HAP-1 (cell line): ENCODE measurements at regions not wholly inside any gene's neighbourhood (a gene's known extent, or its start where the extent isn't known, plus 50 kb on each side); places are given as distances from the start of the nearest gene placed in this dataset.
"Not testable (repeated sequence)": the region's sequence is repeated elsewhere in the genome, so short reads cannot be mapped to it uniquely, and the experiment has no call there.

ENCODE experiments used
- DNase-seq, 2 experiments: peaks; one replicate each; pipeline ENCODE4 v3.0.0-alpha.2; 2016 to 2020; ENCODE audit warnings: low spot score in 2 of 2
- H3K27me3 ChIP-seq: fragments of 250-450 bp; sonication (Bioruptor Pico); 2 replicates; pipeline ENCODE4 v1.5.1; 2020; ENCODE audit warnings: low read depth, mild to moderate bottlenecking, moderate library complexity
- H3K36me3 ChIP-seq: fragments of 250-450 bp; sonication (Bioruptor Pico); replicated peaks from 2 replicates; pipeline ENCODE4 v1.5.1; 2020; ENCODE audit warnings: mild to moderate bottlenecking
- H3K4me1 ChIP-seq: fragments of 250-450 bp; sonication (Bioruptor Pico); 2 replicates; pipeline ENCODE4 v1.5.1; 2020; ENCODE audit warnings: mild to moderate bottlenecking
- H3K4me3 ChIP-seq: fragments of 250-450 bp; sonication (Bioruptor Pico); 2 replicates; pipeline ENCODE4 v1.5.1; 2020; ENCODE audit warnings: mild to moderate bottlenecking, moderate library complexity
- H3K9me3 ChIP-seq: fragments of 250-450 bp; sonication (Bioruptor Pico); 2 replicates; pipeline ENCODE4 v1.5.1; 2020; ENCODE audit warnings: mild to moderate bottlenecking, moderate library complexity
- in situ Hi-C: fragments of 300-500 bp; cut with MboI; formaldehyde crosslinking; loops from 3 replicates; pipeline ENCODE4 v1.14.3; 2020; ENCODE audit warnings: low sequenced_read_pairs, inconsistent platforms, mixed read lengths

- in situ Hi-C loops = no loop called here
- Histone ChIP-seq H3K9me3 (0 out of 2 replicates have a peak, but pooled peaks cover 2% of the 10 kb centered on the region), H3K4me3 (no peak overlapping the region), H3K27me3 (no peaks in the 10 kb centered on the region), H3K4me1 (no peaks in the 10 kb centered on the region), H3K36me3 (no peaks in the 10 kb centered on the region)
- DNase-seq = no peak
Measured at GRCh38 chr4:105042451-105042850, 104.2 kb upstream of the TET2 start.

DNA sequence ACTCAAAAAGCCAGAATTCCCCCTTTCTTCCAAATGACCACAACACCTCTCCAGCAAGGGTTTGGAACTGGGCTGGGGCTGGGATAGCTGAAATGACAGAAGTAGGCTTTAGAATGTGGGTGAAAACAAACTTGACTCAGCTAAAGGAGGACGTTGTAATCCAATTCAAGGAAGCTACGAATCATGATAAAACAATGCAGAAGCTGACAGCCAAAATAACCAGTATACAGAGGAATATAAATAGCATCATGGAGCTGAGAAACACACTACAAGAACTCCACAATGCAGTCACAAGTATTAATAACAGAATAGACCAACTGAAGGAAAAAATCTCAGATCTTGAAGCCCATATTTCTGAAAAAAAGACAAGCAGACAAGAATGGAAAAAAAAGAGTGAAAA lies 95.8 kb upstream of the TET2 start:
- Histone ChIP-seq H3K4me3 (no peak overlapping the region), H3K9me3 (no peaks in the 10 kb centered on the region), H3K36me3 (no peaks in the 10 kb centered on the region), H3K27me3 (no peaks in the 10 kb centered on the region), H3K4me1 (no peaks in the 10 kb centered on the region)
- no peak for DNase-seq
- in situ Hi-C loops = no loop called here

GRCh38 chr4:105057370-105058105 lies 89.1 kb upstream of the TET2 start:
- in situ Hi-C loops = no loop called here
- Histone ChIP-seq H3K36me3 (no peaks in the 10 kb centered on the region), H3K4me1 (no peaks in the 10 kb centered on the region), H3K27me3 (no peaks in the 10 kb centered on the region), H3K4me3 (no peak overlapping the region), H3K9me3 (no peaks in the 10 kb centered on the region)
- DNase-seq = no peak

DNA sequence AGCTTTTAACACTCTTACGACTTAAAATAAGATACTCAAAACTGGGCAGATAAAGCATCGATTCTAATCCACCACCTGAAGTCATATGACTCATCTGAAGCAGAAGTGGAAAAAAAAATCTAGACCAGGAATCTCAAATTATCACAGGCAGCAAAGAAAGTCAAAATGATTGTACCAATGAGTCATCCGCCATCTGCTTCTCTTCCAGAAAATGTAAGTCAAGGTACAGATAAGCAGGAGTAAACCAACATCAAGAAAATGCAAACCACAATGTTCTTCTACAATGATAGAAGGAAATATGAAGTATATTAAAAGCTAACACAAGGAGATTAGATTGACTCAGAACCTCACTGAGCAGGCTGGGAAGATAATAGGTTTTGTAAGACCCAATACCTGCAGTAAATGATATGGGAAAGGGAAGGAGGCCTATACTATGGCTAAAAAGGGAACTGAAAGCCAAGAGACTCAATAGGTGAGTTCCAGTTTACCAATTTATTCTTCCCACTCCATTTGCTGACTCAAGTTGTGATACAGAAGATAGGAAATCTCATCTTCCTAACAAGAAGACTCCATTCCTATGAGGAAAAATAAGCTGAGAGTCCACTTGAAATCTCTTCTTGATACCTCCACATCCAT lies 88.4 kb upstream of the TET2 start:
- in situ Hi-C loops = no loop called here
- Histone ChIP-seq H3K4me3 (no peak overlapping the region), H3K27me3 (no peaks in the 10 kb centered on the region), H3K4me1 (no peaks in the 10 kb centered on the region), H3K9me3 (no peaks in the 10 kb centered on the region), H3K36me3 (no peaks in the 10 kb centered on the region)
- DNase-seq = no peak

DNA sequence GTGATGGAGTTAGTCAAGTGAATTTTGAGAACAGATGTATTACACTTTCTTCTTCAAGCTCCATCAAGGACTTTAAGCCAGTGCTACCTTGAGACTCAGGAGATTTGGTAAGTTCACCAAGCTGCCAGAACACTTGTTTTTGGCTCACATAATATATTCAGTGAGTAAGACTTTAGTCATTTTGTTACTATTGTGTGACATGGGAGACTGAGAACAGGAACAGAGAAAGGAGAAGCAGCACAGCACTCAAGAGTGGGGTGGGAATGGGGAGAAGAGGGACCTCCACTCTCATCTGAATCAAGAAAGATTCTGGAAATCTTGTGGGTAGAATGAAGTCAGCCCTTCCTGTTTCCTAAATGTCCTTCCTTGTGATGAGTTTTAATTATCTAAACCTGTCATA lies 87.3 kb upstream of the TET2 start:
- no peaks in the 10 kb centered on the region for H3K27me3 ChIP-seq
- in situ Hi-C loops = no loop called here
- no peak for DNase-seq
- H3K9me3 ChIP-seq = no peaks in the 10 kb centered on the region
- H3K4me1 ChIP-seq = no peaks in the 10 kb centered on the region
- no peaks in the 10 kb centered on the region for H3K36me3 ChIP-seq
- no peak overlapping the region for H3K4me3 ChIP-seq

DNA sequence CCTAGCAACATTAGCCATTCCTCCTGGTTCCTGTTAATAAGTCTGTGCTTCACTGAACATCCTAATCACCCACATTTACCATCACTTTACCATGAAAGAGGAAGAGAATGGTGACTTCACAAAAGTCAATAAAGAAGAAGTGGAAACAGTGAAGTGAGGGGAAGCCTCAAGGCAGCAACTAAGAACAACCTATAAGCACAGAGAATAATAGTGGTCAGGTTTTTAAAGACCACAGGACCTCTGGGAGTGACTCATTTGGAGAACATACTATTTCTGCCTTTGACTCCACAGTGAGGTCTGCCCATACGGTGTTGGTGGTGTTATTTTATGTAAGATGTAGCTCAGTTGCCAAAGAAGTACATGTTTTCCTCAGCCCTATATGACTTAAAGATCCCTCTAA lies 86.0 kb upstream of the TET2 start:
- H3K9me3 ChIP-seq = no peaks in the 10 kb centered on the region
- in situ Hi-C loops = no loop called here
- DNase-seq = no peak
- no peaks in the 10 kb centered on the region for H3K27me3 ChIP-seq
- no peak overlapping the region for H3K4me3 ChIP-seq
- no peaks in the 10 kb centered on the region for H3K4me1 ChIP-seq
- H3K36me3 ChIP-seq = no peaks in the 10 kb centered on the region

DNA sequence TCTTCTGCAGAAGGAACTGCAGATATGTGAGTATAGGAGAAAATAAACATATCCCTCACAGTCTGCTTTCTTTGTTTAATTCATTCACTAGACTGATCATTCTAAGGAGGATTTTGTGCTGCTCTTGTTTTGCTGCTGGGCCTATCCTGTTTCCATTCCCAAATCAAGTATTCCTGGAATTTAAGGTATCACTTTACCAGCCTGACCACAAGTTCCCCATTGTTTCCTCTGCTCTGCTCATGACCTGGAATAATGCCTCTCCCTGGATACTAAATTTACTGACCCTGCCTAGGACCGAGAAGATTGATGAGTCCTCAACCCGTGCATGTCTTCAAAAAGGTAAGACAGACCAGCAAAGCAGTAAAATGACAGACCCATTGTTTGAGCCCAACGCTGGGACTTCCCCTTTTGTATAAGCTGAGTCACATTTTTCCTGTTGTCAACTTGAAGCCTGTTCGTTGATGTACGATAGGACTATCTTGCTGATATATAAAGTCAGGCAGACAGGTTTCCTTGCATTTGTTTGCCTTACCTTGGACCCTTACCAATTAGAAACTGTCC lies 85.5 kb upstream of the TET2 start:
- H3K4me3 ChIP-seq = no peak overlapping the region
- H3K9me3 ChIP-seq = no peaks in the 10 kb centered on the region
- in situ Hi-C loops = no loop called here
- H3K36me3 ChIP-seq = no peaks in the 10 kb centered on the region
- H3K4me1 ChIP-seq = no peaks in the 10 kb centered on the region
- peak in 1 of 2 experiments; percentile 28 for DNase-seq
- H3K27me3 ChIP-seq = no peaks in the 10 kb centered on the region

DNA sequence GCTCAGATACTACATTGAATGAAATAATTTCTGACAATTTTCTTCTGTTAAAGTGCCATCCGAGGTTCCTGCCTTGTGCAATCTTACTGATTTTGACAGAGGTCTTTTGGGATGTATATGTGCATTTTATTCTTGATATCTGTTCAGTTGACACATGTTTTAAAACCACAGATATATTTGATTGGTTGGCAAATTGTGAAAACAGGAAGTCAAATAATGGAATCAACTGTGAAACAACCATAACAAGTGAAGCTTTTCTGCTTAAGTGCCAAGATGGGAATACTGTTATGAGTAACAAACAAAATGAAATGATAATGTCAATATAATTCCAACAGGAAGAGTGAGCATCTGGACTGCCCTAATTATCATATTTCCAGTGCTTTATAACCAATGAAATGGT lies 84.9 kb upstream of the TET2 start:
- DNase-seq = no peak
- no peaks in the 10 kb centered on the region for H3K9me3 ChIP-seq
- no peaks in the 10 kb centered on the region for H3K27me3 ChIP-seq
- in situ Hi-C loops = no loop called here
- H3K36me3 ChIP-seq = no peaks in the 10 kb centered on the region
- H3K4me1 ChIP-seq = no peaks in the 10 kb centered on the region
- H3K4me3 ChIP-seq = no peak overlapping the region

GRCh38 chr4:105066401-105066800 lies 80.3 kb upstream of the TET2 start:
- Histone ChIP-seq H3K4me3 (no peak overlapping the region), H3K4me1 (no peaks in the 10 kb centered on the region), H3K9me3 (no peaks in the 10 kb centered on the region), H3K36me3 (no peaks in the 10 kb centered on the region), H3K27me3 (no peaks in the 10 kb centered on the region)
- in situ Hi-C loops = no loop called here
- DNase-seq = no peak

DNA sequence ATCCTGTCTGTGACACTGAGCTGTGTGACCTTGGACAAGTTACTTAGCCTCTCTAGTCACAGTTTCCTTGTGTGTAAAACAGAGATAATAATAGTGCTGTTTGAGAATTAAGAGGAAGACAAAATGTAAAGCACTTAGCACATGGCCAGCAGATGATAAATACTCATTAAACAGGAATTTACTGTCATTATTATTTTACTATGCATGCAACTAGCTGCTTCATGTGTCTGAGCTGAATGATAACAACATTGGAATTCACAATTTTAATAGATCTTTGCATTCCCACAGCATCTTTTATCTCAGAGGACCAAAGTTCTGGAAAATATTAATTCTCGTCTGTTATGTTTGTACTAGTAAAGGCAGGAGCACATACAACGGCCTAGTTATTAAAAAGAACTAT lies 79.2 kb upstream of the TET2 start:
- no peaks in the 10 kb centered on the region for H3K36me3 ChIP-seq
- no peak overlapping the region for H3K4me3 ChIP-seq
- no peaks in the 10 kb centered on the region for H3K27me3 ChIP-seq
- H3K4me1 ChIP-seq = no peaks in the 10 kb centered on the region
- in situ Hi-C loops = no loop called here
- no peak for DNase-seq
- H3K9me3 ChIP-seq = no peaks in the 10 kb centered on the region

DNA sequence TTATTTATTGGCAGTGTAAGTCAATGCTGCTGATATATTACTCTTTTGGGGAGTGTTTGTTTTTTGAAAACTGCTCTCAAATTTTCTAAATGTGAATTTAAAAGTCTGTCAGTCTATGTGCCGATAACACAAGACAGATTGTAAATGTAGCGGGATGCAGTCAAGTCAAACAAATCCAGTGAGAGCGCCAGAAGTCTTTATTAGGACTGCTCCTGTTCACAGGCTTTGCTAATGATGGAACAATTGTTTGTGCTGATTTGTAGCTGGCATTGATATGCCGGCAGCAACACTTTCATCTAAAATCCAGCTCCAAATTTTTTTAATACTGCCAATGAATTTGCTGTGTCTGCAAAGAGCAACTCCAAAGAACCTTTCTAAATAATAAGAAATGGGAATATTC lies 78.7 kb upstream of the TET2 start:
- Histone ChIP-seq H3K4me3 (no peak overlapping the region), H3K4me1 (no peaks in the 10 kb centered on the region), H3K36me3 (no peaks in the 10 kb centered on the region), H3K27me3 (no peaks in the 10 kb centered on the region), H3K9me3 (no peaks in the 10 kb centered on the region)
- DNase-seq = no peak
- in situ Hi-C loops = no loop called here

- Histone ChIP-seq H3K4me3 (no peak overlapping the region), H3K4me1 (no peaks in the 10 kb centered on the region), H3K9me3 (no peaks in the 10 kb centered on the region), H3K36me3 (no peaks in the 10 kb centered on the region), H3K27me3 (no peaks in the 10 kb centered on the region)
- in situ Hi-C loops = no loop called here
- no peak for DNase-seq
Measured at GRCh38 chr4:105068516-105068915, 78.2 kb upstream of the TET2 start.

- H3K36me3 ChIP-seq, in situ Hi-C loops, H3K4me1 ChIP-seq, DNase-seq, H3K4me3 ChIP-seq, H3K27me3 ChIP-seq, H3K9me3 ChIP-seq: not testable (repeated sequence)
Measured at GRCh38 chr4:105072095-105072494, 74.6 kb upstream of the TET2 start.

DNA sequence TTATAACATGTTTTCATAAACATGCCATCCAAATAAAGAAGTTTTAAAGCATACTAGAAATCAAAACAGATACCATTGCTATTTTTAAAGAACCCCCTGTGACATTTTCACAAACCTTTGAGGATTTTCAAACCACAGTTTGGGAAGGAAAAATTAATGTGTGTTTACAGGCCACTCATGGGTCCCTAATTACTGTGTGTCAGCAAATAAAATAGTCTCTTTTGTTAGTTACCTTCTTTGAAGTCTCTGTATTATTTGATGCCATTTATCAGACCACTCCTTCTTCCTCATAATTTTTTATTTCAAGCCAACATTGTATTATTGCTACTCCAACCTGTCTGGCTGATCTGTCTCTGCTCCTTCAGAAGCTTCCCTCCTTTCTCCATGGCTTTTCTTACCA lies 72.6 kb upstream of the TET2 start:
- H3K4me1 ChIP-seq = peaks cover 3% of the 10 kb centered on the region; the same call in 1 of the 2 replicates
- in situ Hi-C loops = no loop called here
- no peak overlapping the region for H3K4me3 ChIP-seq
- H3K27me3 ChIP-seq = no peaks in the 10 kb centered on the region; the same call in 1 of the 2 replicates
- DNase-seq = no peak
- H3K36me3 ChIP-seq = no peaks in the 10 kb centered on the region
- H3K9me3 ChIP-seq = no peaks in the 10 kb centered on the region
